K562 (cell line): ENCODE measurements at regions not wholly inside any gene's neighbourhood (a gene's known extent, or its start where the extent isn't known, plus 50 kb on each side); places are given as distances from the start of the nearest gene placed in this dataset.

Source experiments
- ATAC-seq: fragments of 200-7000 bp; cut with Tn5 transposase; 3 replicates; pipeline ENCODE4 v1.9.1; 2020; ENCODE audit warnings: moderate library complexity
- BruUV-seq: library from RNA; stranded (reverse); fragments of 400-500 nt; replicated peaks from 2 replicates; lab custom pipeline; 2021; lab: Mats Ljungman, UMichigan
- CTCF ChIA-PET: fragments of 300-600 bp; formaldehyde crosslinking; extraction: SDS; loops from one replicate; lab custom pipeline; 2021; ENCODE audit warnings: low intra/inter-chr PET ratio; lab: Yijun Ruan, JAX
- POLR2A ChIA-PET: fragments of 300-600, 350-650 bp; sonication (Branson Sonifier 250); formaldehyde crosslinking; extraction: SDS; loops from one replicate; lab custom pipeline; 2021; ENCODE audit warnings: antibody characterized with exemption, inconsistent platforms; lab: Yijun Ruan, JAX
- DNase-seq, 4 experiments: peaks; one replicate each; pipeline versions ENCODE4 v3.0.0 to v3.0.0-alpha.2; 2011 to 2018; ENCODE audit warnings: low spot score in 3 of 4, mixed read lengths in 3 of 4; ENCODE audit errors: extremely low read depth in 1 of 4
- FAIRE-seq: peaks from 2 replicates; lab custom pipeline; 2011; peaks lifted over from hg19 to GRCh38; lab: Jason Lieb, UNC
- H2AFZ ChIP-seq: 2 replicates; pipeline ENCODE4 v1.6.0; 2011; ENCODE audit warnings: low read depth, low read length, control low read depth, inconsistent platforms
- H3K27ac ChIP-seq: fragments of 200-600 bp; 3 replicates; pipeline ENCODE4 v1.8.0; 2011; ENCODE audit warnings: low read depth, mild to moderate bottlenecking, control low read depth, inconsistent platforms, low read length, moderate library complexity, mixed read lengths; ENCODE audit errors: extremely low read depth
- H3K27me3 ChIP-seq, 2 experiments: fragments of 300-600 bp in 1 of 2; 2 replicates in 1 of 2; 3 replicates in 1 of 2; pipeline versions ENCODE4 v1.6.0 to v1.8.0; 2011; ENCODE audit warnings: inconsistent platforms in 2 of 2, low read length in 2 of 2, mild to moderate bottlenecking in 1 of 2, mixed read lengths in 1 of 2, moderate library complexity in 1 of 2; ENCODE audit not compliant: control insufficient read depth in 2 of 2, insufficient read depth in 2 of 2
- H3K36me3 ChIP-seq: fragments of 300-600 bp; 3 replicates; pipeline ENCODE4 v1.8.0; 2011; ENCODE audit warnings: mild to moderate bottlenecking, low read length, inconsistent platforms; ENCODE audit not compliant: control insufficient read depth, insufficient read depth
- H3K4me1 ChIP-seq, 2 experiments: fragments of 200-600 bp in 1 of 2; replicated peaks in 1 of 2; 2 replicates in 1 of 2; 3 replicates in 1 of 2; pipeline versions ENCODE4 v1.5.1 to v1.8.0; 2011; ENCODE audit warnings: inconsistent platforms in 2 of 2, low read length in 2 of 2, mild to moderate bottlenecking in 1 of 2, mixed read lengths in 1 of 2, moderate library complexity in 1 of 2; ENCODE audit not compliant: control insufficient read depth in 2 of 2, insufficient read depth in 2 of 2
- H3K4me2 ChIP-seq: 2 replicates; pipeline ENCODE4 v1.6.1; 2011; ENCODE audit warnings: low read length, control low read depth, inconsistent platforms, mixed read lengths; ENCODE audit not compliant: insufficient read depth
- H3K4me3 ChIP-seq: fragments of 200-600 bp; sonication (generic), shearing (Covaris generic); 2 replicates; pipeline ENCODE4 v1.5.1; 2016; ENCODE audit warnings: control low read depth, inconsistent platforms
- H3K79me2 ChIP-seq: fragments of 200-600 bp; 3 replicates; pipeline ENCODE4 v1.8.0; 2011; ENCODE audit warnings: low read length, inconsistent platforms; ENCODE audit not compliant: control insufficient read depth, insufficient read depth
- H3K9ac ChIP-seq, 2 experiments: 2 replicates each; pipeline versions ENCODE4 v1.6.0 to v1.6.1; 2011; ENCODE audit warnings: low read depth in 2 of 2, low read length in 2 of 2, control low read depth in 1 of 2, inconsistent platforms in 1 of 2, mild to moderate bottlenecking in 1 of 2, mixed read lengths in 1 of 2; ENCODE audit not compliant: insufficient read depth in 1 of 2
- H3K9me1 ChIP-seq: one replicate; pipeline ENCODE4 v1.6.0; 2011; ENCODE audit warnings: inconsistent platforms, mild to moderate bottlenecking, low read length, moderate library complexity; ENCODE audit not compliant: control insufficient read depth, insufficient read depth
- H3K9me3 ChIP-seq: replicated peaks from 2 replicates; pipeline ENCODE4 v1.5.1; 2011; ENCODE audit warnings: low read depth, low read length, inconsistent platforms; ENCODE audit not compliant: control insufficient read depth, insufficient read depth
- H4K20me1 ChIP-seq: replicated peaks from 2 replicates; pipeline ENCODE4 v1.6.1; 2011; ENCODE audit warnings: low read length, inconsistent platforms, mixed read lengths; ENCODE audit not compliant: control insufficient read depth, insufficient read depth
- CLOCK ChIP-seq: fragments of 250-450 bp; sonication (Bioruptor Pico); IDR thresholded peaks from 2 replicates; pipeline ENCODE4 v1.4.0; 2020; ENCODE audit warnings: mild to moderate bottlenecking, moderate library complexity, borderline replicate concordance
- DACH1 ChIP-seq: fragments of 450-650 bp; IDR thresholded peaks from 2 replicates; pipeline ENCODE4 v1.6.1; 2018; ENCODE audit not compliant: partially characterized antibody
- ZNF512 ChIP-seq: IDR thresholded peaks from 2 replicates; pipeline ENCODE4 v1.6.1; 2016; ENCODE audit warnings: missing genetic modification characterization, missing compliant biosample characterization
- WGBS: fragments of 100-300 bp; shearing (Covaris generic); methylation state at CpG from one replicate; pipeline ENCODE4 v1.1.6; 2016; ENCODE audit warnings: low coverage, mixed read lengths; ENCODE audit not compliant: insufficient coverage; ENCODE audit errors: missing lambda C conversion rate; 5-methylcytosine and 5-hydroxymethylcytosine counted together
- in situ Hi-C: fragments of 300-500 bp; cut with MboI; formaldehyde crosslinking; loops from 4 replicates; pipeline ENCODE4 v1.15.0; 2018; ENCODE audit warnings: inconsistent platforms, mixed read lengths
- intact Hi-C: fragments of 100-400 bp; cut with micrococcal nuclease; formaldehyde crosslinking; loops from 2 replicates; pipeline ENCODE4 v1.14.2; 2022
- TF ChIP-seq, protein P1 (sequence below), 2 experiments: fragments of 450-650 bp; IDR thresholded peaks; 2 replicates each; pipeline ENCODE4 v1.6.1; 2018; ENCODE audit warnings: mild to moderate bottlenecking in 2 of 2, low read depth in 1 of 2; ENCODE audit not compliant: partially characterized antibody in 2 of 2

- no peaks in the 10 kb centered on the region for H3K79me2 ChIP-seq
- H3K4me2 ChIP-seq: no peak overlapping the region
- DNase-seq: no peak
- no peak for ATAC-seq
- no peak overlapping the region for H3K9ac ChIP-seq
- no peaks in the 10 kb centered on the region for H3K9me1 ChIP-seq
- TF ChIP-seq ZNF512 (tag) (peak; percentile 99), DACH1 (no peak)
- TF ChIP-seq, all 486 proteins: peak for 1
- no peak for FAIRE-seq
- CTCF ChIA-PET: no interaction called here
- POLR2A ChIA-PET: no interaction called here
- no TSS peak for BruUV-seq
- Histone ChIP-seq H3K4me3 (no peak overlapping the region), H4K20me1 (no peaks in the 10 kb centered on the region), H3K27ac (no peak overlapping the region), H3K27me3 (peaks cover 0 to 39% of the 10 kb centered on the region in 2 experiments; a peak in 3 of 5 replicates), H3K4me1 (no peaks in the 10 kb centered on the region), H3K9me3 (no peaks in the 10 kb centered on the region), H3K36me3 (no peaks in the 10 kb centered on the region), H2AFZ (no peak overlapping the region)
- in situ Hi-C loops: no loop called here
- intact Hi-C loops: loop anchor here (10.0 kb wide), 1 partner anchor 800 kb away; no protein-coding TSS in a partner anchor
Observed at GRCh38 chr4:26214994-26215393, 105.8 kb upstream of the RBPJ start.

GRCh38 chr4:26215725-26216124 is 105.1 kb upstream of the RBPJ start:
- H4K20me1 ChIP-seq: no peaks in the 10 kb centered on the region
- in situ Hi-C loops (no loop called here), intact Hi-C loops (loop anchor here (10.0 kb wide), 1 partner anchor 799 kb away; no protein-coding TSS in a partner anchor)
- TF ChIP-seq CLOCK (CRISPR knock-in tag): no peak
- TF ChIP-seq, protein P1, sequence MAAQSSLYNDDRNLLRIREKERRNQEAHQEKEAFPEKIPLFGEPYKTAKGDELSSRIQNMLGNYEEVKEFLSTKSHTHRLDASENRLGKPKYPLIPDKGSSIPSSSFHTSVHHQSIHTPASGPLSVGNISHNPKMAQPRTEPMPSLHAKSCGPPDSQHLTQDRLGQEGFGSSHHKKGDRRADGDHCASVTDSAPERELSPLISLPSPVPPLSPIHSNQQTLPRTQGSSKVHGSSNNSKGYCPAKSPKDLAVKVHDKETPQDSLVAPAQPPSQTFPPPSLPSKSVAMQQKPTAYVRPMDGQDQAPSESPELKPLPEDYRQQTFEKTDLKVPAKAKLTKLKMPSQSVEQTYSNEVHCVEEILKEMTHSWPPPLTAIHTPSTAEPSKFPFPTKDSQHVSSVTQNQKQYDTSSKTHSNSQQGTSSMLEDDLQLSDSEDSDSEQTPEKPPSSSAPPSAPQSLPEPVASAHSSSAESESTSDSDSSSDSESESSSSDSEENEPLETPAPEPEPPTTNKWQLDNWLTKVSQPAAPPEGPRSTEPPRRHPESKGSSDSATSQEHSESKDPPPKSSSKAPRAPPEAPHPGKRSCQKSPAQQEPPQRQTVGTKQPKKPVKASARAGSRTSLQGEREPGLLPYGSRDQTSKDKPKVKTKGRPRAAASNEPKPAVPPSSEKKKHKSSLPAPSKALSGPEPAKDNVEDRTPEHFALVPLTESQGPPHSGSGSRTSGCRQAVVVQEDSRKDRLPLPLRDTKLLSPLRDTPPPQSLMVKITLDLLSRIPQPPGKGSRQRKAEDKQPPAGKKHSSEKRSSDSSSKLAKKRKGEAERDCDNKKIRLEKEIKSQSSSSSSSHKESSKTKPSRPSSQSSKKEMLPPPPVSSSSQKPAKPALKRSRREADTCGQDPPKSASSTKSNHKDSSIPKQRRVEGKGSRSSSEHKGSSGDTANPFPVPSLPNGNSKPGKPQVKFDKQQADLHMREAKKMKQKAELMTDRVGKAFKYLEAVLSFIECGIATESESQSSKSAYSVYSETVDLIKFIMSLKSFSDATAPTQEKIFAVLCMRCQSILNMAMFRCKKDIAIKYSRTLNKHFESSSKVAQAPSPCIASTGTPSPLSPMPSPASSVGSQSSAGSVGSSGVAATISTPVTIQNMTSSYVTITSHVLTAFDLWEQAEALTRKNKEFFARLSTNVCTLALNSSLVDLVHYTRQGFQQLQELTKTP (IDR thresholded peaks at IDR 0.05; ENCODE audit: low read depth in 1 of 2, partially characterized antibody in 2 of 2): no peak
- H3K27me3 ChIP-seq: peaks cover 3 to 46% of the 10 kb centered on the region in 2 experiments; a peak in 3 of 5 replicates
- H3K36me3 ChIP-seq: no peaks in the 10 kb centered on the region
- ATAC-seq (no peak), FAIRE-seq (no peak), DNase-seq (no peak)
- no peak overlapping the region for H3K4me3 ChIP-seq
- H3K4me1 ChIP-seq: no peaks in the 10 kb centered on the region
- no peaks in the 10 kb centered on the region for H3K79me2 ChIP-seq
- H3K9me3 ChIP-seq: no peaks in the 10 kb centered on the region
- no peak overlapping the region for H2AFZ ChIP-seq
- H3K4me2 ChIP-seq: no peak overlapping the region
- 3% methylated on average over 7 of the region's 7 CpGs for WGBS
- no TSS peak for BruUV-seq
- no peak overlapping the region for H3K27ac ChIP-seq
- no peak overlapping the region for H3K9ac ChIP-seq
- ChIA-PET CTCF (no interaction called here), POLR2A (no interaction called here)
- no peaks in the 10 kb centered on the region for H3K9me1 ChIP-seq
